ENCODE measurements at regions not wholly inside any gene's neighbourhood (a gene's known extent, or its start where the extent isn't known, plus 50 kb on each side); places are given as distances from the start of the nearest gene placed in this dataset.
"Not testable (repeated sequence)": the region's sequence is repeated elsewhere in the genome, so short reads cannot be mapped to it uniquely, and the experiment has no call there.

- DNase-seq (no peak), ATAC-seq (replicated peaks) (peak; percentile 76 to 81)
- H3K36me3 Mint-ChIP-seq: no peaks in the 10 kb centered on the region
- H3K27me3 Mint-ChIP-seq: no peaks in the 10 kb centered on the region
- peak overlapping the region; percentile 68 to 75 for H3K4me3 Mint-ChIP-seq
- peak overlapping the region; percentile 85 for H3K27ac Mint-ChIP-seq
- H3K4me1 Mint-ChIP-seq: peaks cover 19 to 49% of the 10 kb centered on the region in 2 donors
- no peaks in the 10 kb centered on the region for H3K9me3 Mint-ChIP-seq
These were observed 58.6 kb upstream of the ZNF217 start for GRCh38 chr20:53652090-53652858.

GRCh38 chr20:53649493-53649892, 55.9 kb upstream of the ZNF217 start:
- H3K27me3 Mint-ChIP-seq; ATAC-seq (replicated peaks); H3K4me3 Mint-ChIP-seq; H3K9me3 Mint-ChIP-seq; DNase-seq; H3K36me3 Mint-ChIP-seq; H3K27ac Mint-ChIP-seq: not testable (repeated sequence)
- H3K4me1 Mint-ChIP-seq: peaks cover 13 to 30% of the 10 kb centered on the region in 2 donors

- Mint-ChIP-seq H3K36me3 (no peaks in the 10 kb centered on the region), H3K9me3 (no peaks in the 10 kb centered on the region), H3K4me1 (peaks cover 15 to 31% of the 10 kb centered on the region in 2 donors), H3K27me3 (no peaks in the 10 kb centered on the region), H3K4me3 (no peak overlapping the region), H3K27ac (no peak overlapping the region)
- DNase-seq (no peak), ATAC-seq (replicated peaks) (no peak)
These were observed 53.7 kb upstream of the ZNF217 start for GRCh38 chr20:53647286-53647821.

- H3K9me3 Mint-ChIP-seq: no peaks in the 10 kb centered on the region
- ATAC-seq (replicated peaks): no peak
- no peak overlapping the region for H3K4me3 Mint-ChIP-seq
- no peaks in the 10 kb centered on the region for H3K27me3 Mint-ChIP-seq
- no peaks in the 10 kb centered on the region for H3K36me3 Mint-ChIP-seq
- DNase-seq: no peak
- peaks cover 15 to 29% of the 10 kb centered on the region in 2 donors for H3K4me1 Mint-ChIP-seq
- no peak overlapping the region for H3K27ac Mint-ChIP-seq
These were observed 52.9 kb upstream of the ZNF217 start for GRCh38 chr20:53646550-53646949.

GRCh38 chr20:53645582-53645897, 51.9 kb upstream of the ZNF217 start:
- no peak for ATAC-seq (replicated peaks)

GRCh38 chr20:53644108-53644507, 50.5 kb upstream of the ZNF217 start:
- H3K4me1 Mint-ChIP-seq: peaks cover 22 to 42% of the 10 kb centered on the region in 2 donors
- H3K27ac Mint-ChIP-seq; DNase-seq; ATAC-seq (replicated peaks); H3K27me3 Mint-ChIP-seq; H3K9me3 Mint-ChIP-seq; H3K4me3 Mint-ChIP-seq; H3K36me3 Mint-ChIP-seq: not testable (repeated sequence)

More at GRCh38 chr20:53645582-53645897, 51.9 kb upstream of the ZNF217 start:
- H3K9me3 Mint-ChIP-seq: no peaks in the 10 kb centered on the region
- no peaks in the 10 kb centered on the region for H3K27me3 Mint-ChIP-seq
- H3K4me3 Mint-ChIP-seq: no peak overlapping the region
- H3K27ac Mint-ChIP-seq: no peak overlapping the region
- peaks cover 15 to 31% of the 10 kb centered on the region in 2 donors for H3K4me1 Mint-ChIP-seq
- H3K36me3 Mint-ChIP-seq: no peaks in the 10 kb centered on the region
- DNase-seq: no peak
